HFFc6 (cell line): ENCODE measurements at regions not wholly inside any gene's neighbourhood (a gene's known extent, or its start where the extent isn't known, plus 50 kb on each side); places are given as distances from the start of the nearest gene placed in this dataset.
"Not testable (repeated sequence)": the region's sequence is repeated elsewhere in the genome, so short reads cannot be mapped to it uniquely, and the experiment has no call there.

Experiments
- DNase-seq: peaks from one replicate; pipeline ENCODE4 v3.0.0-alpha.2; 2018
- H3K27ac Mint-ChIP-seq: 2 replicates; pipeline ENCODE4 v1.8.0; 2020; ENCODE audit warnings: mild to moderate bottlenecking, mixed read lengths
- H3K27me3 Mint-ChIP-seq: 2 replicates; pipeline ENCODE4 v1.8.0; 2021; ENCODE audit warnings: mild to moderate bottlenecking, moderate library complexity, mixed read lengths; ENCODE audit not compliant: insufficient read depth
- H3K36me3 Mint-ChIP-seq: 2 replicates; pipeline ENCODE4 v1.8.0; 2021; ENCODE audit warnings: low read depth, mixed read lengths
- H3K4me1 Mint-ChIP-seq: 2 replicates; pipeline ENCODE4 v1.8.0; 2020; ENCODE audit warnings: low read depth, mixed read lengths
- H3K4me3 Mint-ChIP-seq: 2 replicates; pipeline ENCODE4 v1.8.0; 2020; ENCODE audit warnings: mild to moderate bottlenecking, moderate library complexity, mixed read lengths
- H3K9me3 Mint-ChIP-seq: 2 replicates; pipeline ENCODE4 v1.8.0; 2020; ENCODE audit warnings: mild to moderate bottlenecking, mixed read lengths
- TF ChIP-seq, protein P1 (sequence below): fragments of 200-600 bp; sonication (generic); IDR thresholded peaks from 2 replicates; pipeline ENCODE4 v1.5.0; 2021; ENCODE audit warnings: antibody characterized with exemption, mild to moderate bottlenecking

DNA sequence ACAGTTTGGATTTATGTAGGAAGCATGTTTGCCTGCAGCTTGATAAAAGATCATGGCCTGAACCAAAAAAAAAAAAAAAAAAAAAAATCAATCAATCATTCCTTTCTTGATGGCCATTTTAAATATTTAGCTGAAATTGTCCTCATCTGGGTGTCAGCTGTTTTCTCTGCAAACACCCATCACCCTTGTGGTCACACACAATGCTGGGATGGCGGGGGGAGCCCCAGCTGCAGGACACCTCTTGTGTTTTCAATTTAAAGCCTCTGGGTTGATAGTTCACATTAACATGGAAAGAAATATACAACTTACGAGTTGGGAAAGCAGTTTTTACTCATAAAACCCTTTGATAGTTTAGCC lies 160.4 kb downstream of the ZFP64 start:
- Mint-ChIP-seq H3K27me3 (no peaks in the 10 kb centered on the region; the same call in 1 of the 2 replicates), H3K36me3 (no peaks in the 10 kb centered on the region), H3K9me3 (no peaks in the 10 kb centered on the region), H3K4me1 (peaks cover 31% of the 10 kb centered on the region), H3K4me3 (peak overlapping the region; percentile 77), H3K27ac (peak overlapping the region; percentile 91)
- TF ChIP-seq, protein P1, sequence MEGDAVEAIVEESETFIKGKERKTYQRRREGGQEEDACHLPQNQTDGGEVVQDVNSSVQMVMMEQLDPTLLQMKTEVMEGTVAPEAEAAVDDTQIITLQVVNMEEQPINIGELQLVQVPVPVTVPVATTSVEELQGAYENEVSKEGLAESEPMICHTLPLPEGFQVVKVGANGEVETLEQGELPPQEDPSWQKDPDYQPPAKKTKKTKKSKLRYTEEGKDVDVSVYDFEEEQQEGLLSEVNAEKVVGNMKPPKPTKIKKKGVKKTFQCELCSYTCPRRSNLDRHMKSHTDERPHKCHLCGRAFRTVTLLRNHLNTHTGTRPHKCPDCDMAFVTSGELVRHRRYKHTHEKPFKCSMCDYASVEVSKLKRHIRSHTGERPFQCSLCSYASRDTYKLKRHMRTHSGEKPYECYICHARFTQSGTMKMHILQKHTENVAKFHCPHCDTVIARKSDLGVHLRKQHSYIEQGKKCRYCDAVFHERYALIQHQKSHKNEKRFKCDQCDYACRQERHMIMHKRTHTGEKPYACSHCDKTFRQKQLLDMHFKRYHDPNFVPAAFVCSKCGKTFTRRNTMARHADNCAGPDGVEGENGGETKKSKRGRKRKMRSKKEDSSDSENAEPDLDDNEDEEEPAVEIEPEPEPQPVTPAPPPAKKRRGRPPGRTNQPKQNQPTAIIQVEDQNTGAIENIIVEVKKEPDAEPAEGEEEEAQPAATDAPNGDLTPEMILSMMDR: no peak
- peak; percentile 0 for DNase-seq

DNA sequence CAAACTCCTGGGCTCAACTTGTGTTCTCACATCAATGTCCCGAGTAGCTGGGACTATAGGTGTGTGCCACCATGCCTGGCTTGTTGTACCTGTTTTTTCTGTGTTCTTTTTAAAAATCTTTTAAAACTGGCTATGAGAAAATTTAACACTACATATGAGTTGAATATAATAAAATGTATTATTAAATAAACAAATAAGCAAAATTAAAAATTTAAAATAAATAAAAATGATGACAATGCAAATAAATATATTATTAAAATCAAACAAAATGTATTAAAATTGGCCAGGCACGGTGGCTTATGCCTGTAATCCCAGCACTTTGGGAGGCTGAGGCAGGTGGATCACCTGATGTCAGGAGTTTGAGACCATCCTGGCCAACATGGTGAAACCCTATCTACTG lies 162.4 kb downstream of the ZFP64 start:
- H3K36me3 Mint-ChIP-seq, H3K27me3 Mint-ChIP-seq, H3K27ac Mint-ChIP-seq: not testable (repeated sequence)

GRCh38 chr20:52025938-52026337 lies 165.6 kb downstream of the ZFP64 start:
- DNase-seq: no peak
- Mint-ChIP-seq H3K27ac (no peak overlapping the region), H3K27me3 (no peaks in the 10 kb centered on the region), H3K9me3 (no peaks in the 10 kb centered on the region), H3K4me3 (no peak overlapping the region), H3K36me3 (no peaks in the 10 kb centered on the region), H3K4me1 (peaks cover 6% of the 10 kb centered on the region)
- TF ChIP-seq, protein P1: no peak

More for the DNA sequence above, 162.4 kb downstream of the ZFP64 start:
- not testable (repeated sequence) for H3K4me3 Mint-ChIP-seq, DNase-seq, H3K9me3 Mint-ChIP-seq
- H3K4me1 Mint-ChIP-seq: peaks cover 31% of the 10 kb centered on the region

- Mint-ChIP-seq H3K27ac (no peak overlapping the region), H3K36me3 (no peaks in the 10 kb centered on the region), H3K4me1 (no peaks in the 10 kb centered on the region), H3K27me3 (no peaks in the 10 kb centered on the region), H3K4me3 (no peak overlapping the region), H3K9me3 (no peaks in the 10 kb centered on the region)
- TF ChIP-seq, protein P1: no peak
- no peak for DNase-seq
Measured at GRCh38 chr20:52019313-52019712, 172.3 kb downstream of the ZFP64 start.

DNA sequence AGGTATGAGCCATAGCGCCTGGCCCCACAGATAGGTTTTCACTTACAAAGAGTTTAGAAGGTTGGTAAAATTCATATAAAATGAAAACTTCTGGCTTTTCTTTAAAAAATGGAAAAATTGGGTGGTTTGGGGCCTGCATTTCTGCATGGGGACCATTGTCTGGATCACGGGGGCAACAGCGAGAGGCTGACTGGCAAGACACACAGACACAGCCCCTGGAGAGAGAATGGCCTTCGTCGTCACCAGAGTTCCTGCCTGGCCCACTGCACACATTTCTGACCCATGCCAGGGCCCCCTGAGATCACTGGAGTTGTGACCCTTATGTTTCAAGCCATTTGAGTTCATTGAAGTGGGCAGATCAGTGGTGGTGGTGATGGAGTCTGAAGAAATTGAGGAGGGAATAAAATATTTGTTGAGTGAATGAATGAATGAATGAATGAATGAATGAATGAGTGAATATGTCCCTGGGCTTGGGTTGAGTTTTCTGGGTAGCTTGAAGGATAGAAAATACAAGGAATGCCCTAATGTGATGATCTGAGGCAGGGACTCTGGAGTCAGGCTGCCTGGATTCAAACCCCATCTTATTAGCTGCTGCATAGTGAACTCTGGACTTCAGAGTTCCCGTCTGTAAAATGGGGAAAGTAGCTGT lies 173.8 kb downstream of the ZFP64 start:
- Mint-ChIP-seq H3K4me1 (no peaks in the 10 kb centered on the region), H3K27me3 (no peaks in the 10 kb centered on the region), H3K27ac (no peak overlapping the region), H3K4me3 (no peak overlapping the region), H3K36me3 (no peaks in the 10 kb centered on the region), H3K9me3 (no peaks in the 10 kb centered on the region)
- TF ChIP-seq, protein P1: no peak
- DNase-seq: no peak

DNA sequence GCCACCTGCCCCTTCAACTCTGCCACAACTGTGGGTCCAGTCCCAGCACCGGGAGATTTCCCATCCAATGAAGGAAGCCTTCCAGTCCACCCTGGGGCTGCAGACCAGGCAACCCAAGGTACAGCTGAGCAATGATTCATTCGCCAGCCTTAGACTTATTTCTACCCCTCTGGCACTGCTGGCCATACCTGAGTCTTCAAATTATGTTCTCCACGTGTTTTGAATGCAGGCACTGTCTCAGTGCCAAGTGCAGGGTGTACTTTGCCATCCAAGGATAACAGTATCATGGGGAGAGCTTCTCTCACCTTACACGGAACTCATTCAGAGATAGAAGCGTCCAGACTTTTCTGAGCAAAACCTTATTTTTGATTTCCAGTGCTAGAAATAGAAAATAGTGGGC lies 175.6 kb downstream of the ZFP64 start:
- Mint-ChIP-seq H3K27ac (no peak overlapping the region), H3K4me1 (no peaks in the 10 kb centered on the region), H3K9me3 (peaks cover under 1% of the 10 kb centered on the region; the same call in 1 of the 2 replicates), H3K36me3 (peaks cover under 1% of the 10 kb centered on the region; the same call in 1 of the 2 replicates), H3K4me3 (no peak overlapping the region), H3K27me3 (no peaks in the 10 kb centered on the region; the same call in 1 of the 2 replicates)
- TF ChIP-seq, protein P1: no peak
- no peak for DNase-seq
